Loucy (cell line): ENCODE measurements at regions not wholly inside any gene's neighbourhood (a gene's known extent, or its start where the extent isn't known, plus 50 kb on each side); places are given as distances from the start of the nearest gene placed in this dataset.

Source experiments
- CTCF ChIP-seq: fragments of 200-600 bp; sonication (generic); conservative IDR thresholded peaks from 2 replicates; pipeline ENCODE4 v1.5.1; 2014; ENCODE audit warnings: mild to moderate bottlenecking, antibody characterized with exemption, low read length
- EZH2phosphoT487 ChIP-seq: fragments of 200-600 bp; IDR thresholded peaks from 2 replicates; pipeline ENCODE4 v1.6.1; 2018; ENCODE audit warnings: antibody characterized with exemption, mild to moderate bottlenecking, moderate library complexity, borderline replicate concordance

- TF ChIP-seq CTCF: no peak
- no peak for TF ChIP-seq EZH2phosphoT487
Measured at GRCh38 chr5:112083623-112084022, 326.6 kb upstream of the NREP start.
